RCC 7860 (cell line): ENCODE measurements at regions not wholly inside any gene's neighbourhood (a gene's known extent, or its start where the extent isn't known, plus 50 kb on each side); places are given as distances from the start of the nearest gene placed in this dataset.

Experiments
- DNase-seq: peaks from one replicate; pipeline ENCODE4 v3.0.0-alpha.2; 2015; ENCODE audit warnings: low spot score
- FAIRE-seq: peaks from 2 replicates; lab custom pipeline; 2012; peaks lifted over from hg19 to GRCh38; lab: Jason Lieb, UNC

DNA sequence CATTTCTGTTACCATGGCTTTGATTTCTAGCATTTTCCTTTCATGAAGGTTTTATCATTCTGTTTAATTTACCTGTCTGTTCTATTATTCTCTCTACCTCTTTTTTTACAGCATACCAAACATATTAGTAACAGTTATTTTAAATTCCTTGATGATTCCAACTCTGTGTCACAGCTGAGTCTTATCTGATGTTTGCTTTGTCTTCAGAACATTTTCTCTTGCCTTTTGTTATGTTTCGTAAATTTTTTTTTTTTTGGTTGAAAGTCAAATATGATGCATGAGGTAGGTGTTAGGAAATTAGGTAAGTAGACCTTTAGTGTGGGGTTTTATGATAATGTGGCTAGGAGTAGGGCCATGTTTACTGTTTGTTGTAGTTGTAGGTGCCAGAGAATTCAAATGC, 496.4 kb downstream of the FOXG1 start:
- FAIRE-seq (no peak), DNase-seq (peak; percentile 29)

DNA sequence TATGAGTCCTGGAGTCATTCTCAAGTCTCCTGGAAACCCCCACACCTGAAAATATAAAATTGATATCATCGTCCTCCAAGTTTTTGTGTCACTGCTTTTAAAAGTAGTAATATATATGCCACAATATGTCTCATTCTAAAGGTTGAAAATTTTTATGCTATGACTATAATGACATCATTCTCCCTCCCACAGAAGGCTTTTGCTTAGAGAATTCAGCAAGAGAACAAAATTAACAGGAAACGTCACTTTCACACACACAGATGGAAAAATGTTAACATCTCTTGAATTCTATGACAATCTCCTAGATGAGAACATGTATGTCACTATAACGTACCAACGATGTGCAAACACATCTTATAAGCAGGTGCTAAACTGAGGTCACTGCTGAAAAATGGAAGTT, 498.3 kb downstream of the FOXG1 start:
- DNase-seq (no peak), FAIRE-seq (no peak)

DNA sequence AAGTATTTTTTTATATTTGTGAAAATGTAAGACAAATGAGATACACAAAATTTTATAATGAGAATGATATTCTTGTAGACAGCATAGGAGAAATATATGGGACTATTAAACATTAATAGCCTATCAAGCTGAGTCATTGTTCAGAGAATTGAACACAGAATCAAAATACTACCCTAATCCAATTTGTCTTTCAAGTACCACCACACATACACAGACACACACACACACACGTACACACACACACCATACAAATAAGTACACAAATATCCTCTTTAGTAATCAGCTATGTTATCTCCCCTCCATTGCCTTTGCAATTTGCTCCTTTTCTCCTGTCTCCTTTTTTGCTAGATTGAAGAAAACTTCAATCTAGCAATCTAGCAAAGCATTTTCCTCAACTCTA, 499.3 kb downstream of the FOXG1 start:
- DNase-seq (no peak), FAIRE-seq (no peak)

DNA sequence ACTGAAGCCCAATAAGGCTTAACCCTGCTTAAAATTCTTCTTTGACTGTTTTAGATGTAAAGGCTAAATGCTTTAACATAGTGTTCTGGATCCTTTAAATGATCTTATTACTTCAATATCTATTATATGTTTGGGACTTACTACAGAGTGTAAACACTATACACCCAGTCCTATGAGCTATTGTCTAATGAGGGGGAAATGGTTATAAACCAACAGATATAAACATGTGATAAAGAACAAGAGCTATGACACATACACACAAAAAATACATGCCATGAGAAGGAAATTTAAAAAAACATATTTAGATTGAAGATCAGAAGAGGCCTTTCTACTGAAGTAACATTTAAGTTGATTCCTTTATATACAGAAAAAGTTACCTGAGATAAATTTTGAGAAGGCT, 505.1 kb downstream of the FOXG1 start:
- FAIRE-seq (no peak), DNase-seq (no peak)

DNA sequence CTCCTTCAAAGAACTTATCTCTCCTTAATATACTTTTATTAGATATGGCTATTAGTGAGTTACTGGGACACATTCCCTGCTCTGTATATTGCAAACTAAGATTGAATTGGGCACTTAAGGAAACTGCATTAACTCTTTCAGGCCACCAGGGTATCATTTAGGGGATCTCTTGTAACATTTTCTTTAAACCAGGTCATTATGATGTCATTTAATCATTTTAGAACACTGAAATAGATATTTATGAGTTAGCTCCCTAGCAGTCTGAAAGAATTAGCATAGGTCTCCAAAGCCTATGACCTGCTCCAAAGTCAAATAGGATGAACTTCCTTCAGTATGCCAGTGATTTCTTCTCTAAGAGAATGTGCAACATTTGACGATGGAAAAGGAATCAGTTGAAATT, 506.9 kb downstream of the FOXG1 start:
- no peak for DNase-seq
- FAIRE-seq, result no peak

DNA sequence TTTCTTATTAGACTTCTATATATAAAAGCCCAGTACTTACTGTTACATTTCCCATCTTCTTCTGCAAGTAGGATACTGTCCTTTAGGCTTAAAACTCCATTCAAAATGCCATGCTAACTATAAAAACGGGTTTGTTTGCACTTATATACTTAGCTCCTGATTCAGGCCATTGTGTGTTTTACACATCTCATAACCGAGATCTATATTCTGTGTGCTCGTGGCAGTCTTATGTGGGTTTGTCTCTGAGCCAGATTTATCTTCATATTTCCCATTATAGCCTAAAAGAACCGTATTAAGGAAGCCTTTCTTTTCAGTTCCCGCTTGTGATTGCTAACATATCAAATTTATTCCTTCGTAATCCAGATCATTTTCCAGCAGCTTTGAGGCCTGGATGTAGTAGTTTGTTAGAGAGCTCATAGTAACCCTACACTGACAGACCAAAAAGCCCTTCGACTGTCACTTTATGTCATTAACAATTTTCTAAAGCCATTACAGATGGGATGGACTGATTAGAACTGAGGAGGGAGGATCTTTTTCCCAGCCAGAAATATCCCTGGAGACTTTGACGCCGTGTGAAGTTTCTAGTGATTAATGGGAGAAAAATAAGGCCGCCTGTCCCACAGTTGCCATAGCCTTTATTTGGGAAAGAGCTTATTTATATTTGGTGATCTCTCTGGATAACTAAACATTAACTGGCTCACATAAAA, 508.5 kb downstream of the FOXG1 start:
- DNase-seq (no peak), FAIRE-seq (no peak)

DNA sequence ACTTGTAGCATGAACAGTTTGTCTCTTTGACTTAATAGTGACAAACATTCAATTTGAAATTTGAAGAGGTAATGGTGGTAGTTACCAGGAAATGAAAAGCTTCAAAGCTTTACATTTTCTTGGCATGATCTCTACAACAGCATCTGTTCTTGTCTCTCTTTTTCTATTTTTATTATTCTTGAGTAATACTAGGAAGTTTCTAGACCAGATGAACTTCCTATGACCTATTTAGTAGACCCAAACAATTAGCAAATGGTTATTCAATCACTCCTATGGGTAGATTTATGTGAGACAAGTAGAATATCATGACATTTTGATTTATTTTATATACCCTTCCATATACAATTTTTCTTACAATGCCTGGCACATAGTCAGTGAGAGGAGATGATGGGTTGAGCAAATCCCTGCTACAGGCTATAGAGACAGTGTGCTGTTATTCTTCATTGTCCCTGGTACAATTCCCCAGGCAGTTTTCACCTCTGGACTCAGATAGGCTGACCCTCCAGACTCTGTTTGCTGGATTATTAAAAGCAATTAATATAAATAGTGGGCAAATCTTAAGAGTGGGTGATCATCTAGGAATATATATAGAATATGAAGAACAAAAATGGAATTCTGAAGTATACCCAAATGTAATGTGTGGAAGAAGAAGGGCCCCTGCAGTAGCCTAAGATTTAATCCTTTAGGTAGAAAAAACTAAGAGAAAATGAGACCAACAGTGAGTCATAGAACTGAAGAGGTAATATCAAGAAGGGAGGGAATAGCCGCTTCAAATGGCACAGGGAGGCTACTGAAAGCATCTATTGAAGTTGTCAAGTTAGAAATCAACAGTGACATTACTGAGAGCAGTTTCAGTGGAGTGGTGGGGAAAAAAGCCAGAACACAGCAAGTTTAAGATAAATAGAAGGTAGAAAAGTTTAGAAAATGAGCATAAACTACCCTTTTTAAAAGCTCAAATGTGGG, 512.0 kb downstream of the FOXG1 start:
- DNase-seq, result no peak
- no peak for FAIRE-seq

DNA sequence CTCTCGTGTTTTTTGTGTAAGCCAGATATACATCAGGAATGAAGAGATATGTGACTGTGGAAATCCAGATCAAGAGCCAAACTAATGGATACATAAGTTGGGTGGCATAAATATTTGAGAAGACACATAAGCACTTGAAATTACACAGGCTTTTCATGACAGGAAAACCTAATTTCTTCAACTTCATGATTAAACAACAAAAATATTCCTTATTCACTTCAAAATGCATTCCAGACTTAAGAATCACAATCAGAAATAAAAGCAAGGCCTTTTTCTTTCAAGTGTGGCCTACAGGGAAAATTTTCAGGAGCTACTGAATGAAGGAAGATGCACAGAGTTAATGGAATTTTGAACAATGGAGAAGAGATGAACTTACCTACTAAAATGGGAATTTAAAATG, 515.6 kb downstream of the FOXG1 start:
- DNase-seq, result no peak
- FAIRE-seq, result no peak

DNA sequence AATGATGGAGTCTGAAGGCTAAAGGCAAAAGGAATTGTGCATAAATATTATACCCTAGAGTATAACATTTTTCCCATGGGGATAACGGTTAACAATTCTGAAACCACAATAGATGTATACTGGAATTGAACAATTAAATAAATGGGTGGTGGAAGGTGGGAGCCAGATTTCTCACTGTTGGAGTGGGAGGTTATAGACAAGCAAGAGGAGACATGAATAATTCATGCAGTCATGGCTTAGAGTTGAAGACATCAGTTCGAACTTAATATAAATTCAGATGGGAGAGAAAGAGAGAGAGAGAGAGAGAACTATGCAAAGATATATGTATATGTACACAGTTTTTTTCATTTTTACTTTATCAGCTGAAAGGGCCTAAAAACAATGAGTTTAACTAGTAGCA, 523.9 kb downstream of the FOXG1 start:
- DNase-seq (no peak), FAIRE-seq (no peak)

DNA sequence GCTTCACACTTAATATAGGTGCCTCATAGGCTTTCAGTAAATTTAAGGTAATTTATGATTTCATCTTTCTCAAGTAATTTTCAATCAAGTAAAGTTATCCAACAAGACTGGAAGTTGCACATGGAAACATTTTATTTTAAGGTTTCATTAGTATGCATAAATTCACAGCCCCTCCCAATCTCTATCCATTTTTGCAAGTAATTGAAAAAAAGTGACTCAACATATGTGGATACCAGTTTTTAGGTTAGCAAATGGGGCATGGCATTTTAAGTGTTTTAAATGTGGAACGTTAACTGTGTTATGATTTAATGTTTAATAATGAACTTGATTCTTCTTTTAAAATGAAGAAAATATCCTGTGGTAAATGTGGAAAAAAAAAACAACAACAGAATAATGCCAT, 532.8 kb downstream of the FOXG1 start:
- DNase-seq (no peak), FAIRE-seq (no peak)

DNA sequence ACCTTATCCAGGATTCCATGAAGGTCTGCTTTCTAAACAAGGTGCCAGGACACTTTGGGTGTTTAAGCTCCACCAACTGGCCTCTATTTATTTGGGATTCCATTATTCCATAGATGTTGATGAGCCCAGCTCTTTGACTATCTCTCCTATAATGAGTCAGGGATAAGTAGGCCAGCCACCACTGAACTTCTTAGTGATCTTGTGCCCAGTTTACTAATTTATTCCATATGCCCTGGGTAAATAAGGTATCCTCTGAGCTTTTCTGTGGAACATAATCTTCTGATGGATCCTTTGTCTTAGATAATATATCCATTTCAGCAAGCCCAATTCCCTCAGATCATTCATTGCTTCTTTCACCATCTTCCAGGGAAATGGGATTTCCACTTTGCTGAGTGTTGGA, 535.0 kb downstream of the FOXG1 start:
- no peak for FAIRE-seq
- DNase-seq, result no peak

DNA sequence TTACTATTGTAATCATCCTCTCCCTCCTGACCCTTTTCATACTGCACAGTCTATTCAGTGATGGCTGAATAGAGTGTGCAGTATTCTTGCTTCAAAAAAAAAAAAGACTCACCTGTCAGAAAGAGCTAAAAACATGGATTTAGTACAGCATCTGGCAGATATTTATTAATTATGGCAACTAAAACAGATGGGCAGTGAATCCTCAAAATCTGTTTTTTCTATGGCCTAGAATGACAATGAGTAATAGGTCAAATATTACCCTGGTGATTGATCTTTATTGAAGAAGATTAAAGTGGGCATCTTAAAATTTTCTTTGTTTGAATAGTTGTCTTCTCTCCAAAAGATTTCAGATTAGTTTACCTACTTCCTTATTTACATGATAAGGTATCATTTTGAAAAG, 543.6 kb downstream of the FOXG1 start:
- FAIRE-seq (no peak), DNase-seq (no peak)

DNA sequence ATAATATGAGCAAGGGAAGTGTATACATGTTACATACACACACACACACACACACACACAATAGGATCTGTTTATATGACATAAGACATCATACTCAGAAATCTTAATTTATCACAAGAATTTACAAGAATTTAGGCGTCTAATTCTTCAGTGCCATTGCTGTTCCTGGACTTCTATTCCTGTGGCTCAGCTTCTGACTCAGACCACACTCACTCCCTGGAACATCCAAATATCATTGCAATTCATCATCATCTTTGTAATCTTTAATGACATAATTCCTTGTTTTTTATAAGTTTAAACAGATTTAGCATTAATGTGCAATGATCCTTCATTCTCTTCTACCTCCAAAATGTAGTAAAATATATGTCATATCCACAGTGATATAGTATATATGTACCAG, 544.2 kb downstream of the FOXG1 start:
- FAIRE-seq (peak; percentile 85), DNase-seq (peak; percentile 58)

DNA sequence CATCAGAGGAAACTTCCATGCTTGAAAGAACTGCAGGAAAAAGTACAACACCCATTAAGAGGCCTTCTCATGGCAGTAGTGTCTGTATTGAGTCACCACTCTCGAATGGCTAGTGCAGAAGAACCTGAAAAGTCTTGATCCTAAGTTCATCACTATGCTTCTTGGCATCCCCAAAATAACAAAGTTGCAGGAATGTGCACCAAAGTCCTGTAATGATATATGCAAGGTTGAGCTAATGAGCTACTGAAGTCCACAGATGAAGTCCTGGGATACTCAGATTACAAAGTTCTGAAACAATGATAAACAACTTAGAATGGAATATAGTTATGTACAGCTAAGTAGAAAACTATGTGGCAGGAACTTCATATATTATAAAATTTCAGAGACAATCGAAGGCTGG, 545.4 kb downstream of the FOXG1 start:
- FAIRE-seq (no peak), DNase-seq (no peak)

DNA sequence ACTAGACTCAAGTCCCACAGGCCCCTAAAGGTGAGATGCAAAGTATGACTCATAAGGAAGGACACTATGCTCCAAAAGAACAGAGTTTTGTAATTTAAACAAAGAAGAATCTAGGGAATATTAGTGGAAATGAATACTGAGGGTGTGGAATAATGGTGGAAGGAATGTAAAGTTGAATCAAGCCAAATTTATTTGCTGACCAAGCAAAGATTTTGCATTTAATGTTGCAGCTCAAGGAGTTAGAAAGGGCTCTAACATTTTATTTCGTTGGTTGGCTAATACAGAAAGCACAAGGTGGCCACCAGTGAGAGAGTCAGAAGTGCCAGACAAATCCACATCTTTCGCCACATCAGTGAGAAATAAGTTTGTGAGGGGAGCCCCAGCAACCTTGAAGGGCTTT, 550.3 kb downstream of the FOXG1 start:
- FAIRE-seq (no peak), DNase-seq (no peak)

DNA sequence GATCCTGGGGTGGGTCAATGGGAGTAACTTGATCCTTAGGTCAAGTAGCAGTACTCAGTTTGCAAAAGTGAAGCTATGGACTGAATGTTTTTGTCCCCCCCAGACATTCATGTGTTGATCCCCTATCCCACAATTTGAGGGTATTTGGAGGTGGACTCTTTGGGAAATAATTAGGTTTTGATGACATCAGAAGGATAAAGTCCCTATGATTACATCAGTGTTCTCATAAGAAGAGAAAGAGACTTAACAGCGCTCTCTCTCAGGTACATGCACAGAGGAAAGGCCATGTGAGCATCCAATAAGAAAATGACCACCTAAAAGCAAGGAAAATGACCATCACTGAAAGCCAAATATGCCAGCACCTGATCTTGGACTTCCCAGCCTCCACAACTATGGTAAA, 550.8 kb downstream of the FOXG1 start:
- no peak for FAIRE-seq
- no peak for DNase-seq

DNA sequence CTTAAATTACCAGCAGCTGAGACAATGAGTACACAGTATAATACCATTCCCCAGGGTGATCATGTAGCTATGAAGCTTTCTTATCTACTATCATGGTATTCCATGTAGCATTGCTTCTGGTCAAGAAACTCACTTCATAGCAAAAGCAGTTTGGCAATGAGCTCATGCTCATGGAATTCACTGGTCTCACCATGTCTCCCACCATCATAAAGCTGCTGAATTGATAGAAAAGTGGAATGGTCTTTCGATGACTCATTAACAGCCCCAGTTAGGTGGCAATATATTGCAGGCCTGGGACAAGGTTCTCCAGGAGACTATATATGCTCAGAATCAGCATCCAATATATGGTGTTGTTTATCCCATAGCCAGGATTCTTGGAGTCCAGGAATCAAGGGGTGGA, 553.7 kb downstream of the FOXG1 start:
- FAIRE-seq (no peak), DNase-seq (peak; percentile 72)

DNA sequence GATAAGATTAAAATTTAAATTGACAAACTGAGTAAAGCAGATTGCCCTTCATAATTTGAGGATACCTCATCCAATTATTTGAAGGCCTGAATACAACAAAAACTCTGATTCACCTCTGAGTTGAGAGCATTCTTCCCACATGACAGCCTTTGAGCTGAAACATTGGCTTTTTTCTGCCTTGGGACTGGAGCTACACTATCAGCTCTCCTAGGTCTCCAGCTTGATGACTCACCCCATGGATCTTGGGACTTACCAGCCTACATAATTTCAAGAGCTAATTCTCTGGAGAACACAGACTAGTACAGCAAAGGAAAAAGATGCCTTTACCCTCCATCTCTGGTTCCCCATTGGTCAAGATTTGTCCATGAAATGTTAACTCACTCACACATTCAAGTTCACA, 555.1 kb downstream of the FOXG1 start:
- peak; percentile 68 for DNase-seq
- no peak for FAIRE-seq

DNA sequence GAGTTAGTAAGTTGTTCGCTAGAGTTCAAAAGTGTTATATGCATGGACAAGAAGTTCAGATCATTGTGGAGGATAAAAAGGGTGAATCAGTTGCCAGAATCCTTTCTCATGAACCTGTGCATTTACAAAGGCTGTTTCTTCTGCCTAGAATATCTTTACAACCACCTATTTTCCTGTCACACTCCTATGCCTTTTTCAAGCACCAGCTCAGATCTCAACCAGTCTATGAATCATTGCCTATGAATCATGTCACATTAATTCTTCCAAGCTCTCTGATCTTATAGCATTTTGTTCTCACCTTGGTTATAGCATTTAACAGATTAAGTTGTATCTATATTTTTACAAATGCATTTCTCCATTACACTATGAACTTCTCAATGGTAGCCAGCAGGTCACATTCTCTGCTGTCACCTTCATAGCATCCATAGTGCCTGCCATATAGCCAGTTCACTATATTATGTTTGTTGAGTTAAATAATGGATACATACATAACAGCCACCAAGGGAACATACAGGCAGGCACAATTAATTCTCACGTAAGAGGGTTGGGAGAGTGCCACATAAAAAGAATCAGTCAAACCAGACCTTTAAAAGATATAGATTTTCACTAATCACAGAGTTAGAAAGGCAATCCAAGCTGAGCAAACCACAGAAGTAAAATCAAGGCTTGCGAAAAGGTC, 573.0 kb downstream of the FOXG1 start:
- peak; percentile 85 for FAIRE-seq
- peak; percentile 71 for DNase-seq

DNA sequence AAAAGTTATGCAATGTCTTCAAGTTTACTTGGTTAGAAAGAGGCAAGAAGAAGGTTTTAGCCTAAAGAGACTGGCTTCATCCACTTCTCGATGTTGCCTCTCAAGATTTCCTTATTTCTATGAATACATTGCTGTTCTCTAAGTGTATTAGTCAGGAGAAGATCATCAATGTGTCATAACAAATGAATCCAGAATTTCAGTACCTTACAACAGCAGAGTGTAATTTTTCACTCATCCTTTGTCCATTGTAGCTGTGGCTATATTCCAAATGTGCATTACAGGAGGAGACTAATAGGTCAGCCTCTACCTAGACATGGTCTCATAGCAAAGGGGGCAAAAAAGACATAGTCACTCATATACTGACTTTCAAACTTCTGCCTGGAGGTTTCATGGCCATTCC, 579.1 kb downstream of the PRKD1 start:
- FAIRE-seq (no peak), DNase-seq (no peak)

DNA sequence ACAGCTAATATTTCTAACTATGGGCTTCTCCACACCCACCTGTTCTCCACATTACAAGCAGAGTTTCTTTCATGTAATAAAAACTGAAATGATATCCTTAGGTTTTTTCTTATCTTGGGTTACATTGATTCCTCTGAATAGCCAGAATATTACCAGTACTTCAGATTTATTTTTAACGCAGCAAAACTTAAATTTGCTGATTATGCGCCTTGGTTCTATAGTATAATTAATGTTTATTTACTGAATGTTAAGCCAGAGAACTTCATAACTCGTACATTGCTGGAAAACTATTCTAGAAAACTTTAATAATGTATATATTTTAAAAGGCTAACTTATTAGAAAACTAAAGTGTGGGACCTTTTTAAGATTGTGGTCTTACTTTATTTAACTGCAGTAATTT, 577.2 kb downstream of the PRKD1 start:
- no peak for FAIRE-seq
- no peak for DNase-seq
